Dedifferentiated amniotic fluid mesenchymal stem cell (primary cell): ENCODE measurements at regions not wholly inside any gene's neighbourhood (a gene's known extent, or its start where the extent isn't known, plus 50 kb on each side); places are given as distances from the start of the nearest gene placed in this dataset.
"Not testable (repeated sequence)": the region's sequence is repeated elsewhere in the genome, so short reads cannot be mapped to it uniquely, and the experiment has no call there.

ENCODE experiments used
- DNase-seq: peaks from one replicate; pipeline ENCODE4 v3.0.0-alpha.2; 2016; ENCODE audit errors: extremely low spot score

DNA sequence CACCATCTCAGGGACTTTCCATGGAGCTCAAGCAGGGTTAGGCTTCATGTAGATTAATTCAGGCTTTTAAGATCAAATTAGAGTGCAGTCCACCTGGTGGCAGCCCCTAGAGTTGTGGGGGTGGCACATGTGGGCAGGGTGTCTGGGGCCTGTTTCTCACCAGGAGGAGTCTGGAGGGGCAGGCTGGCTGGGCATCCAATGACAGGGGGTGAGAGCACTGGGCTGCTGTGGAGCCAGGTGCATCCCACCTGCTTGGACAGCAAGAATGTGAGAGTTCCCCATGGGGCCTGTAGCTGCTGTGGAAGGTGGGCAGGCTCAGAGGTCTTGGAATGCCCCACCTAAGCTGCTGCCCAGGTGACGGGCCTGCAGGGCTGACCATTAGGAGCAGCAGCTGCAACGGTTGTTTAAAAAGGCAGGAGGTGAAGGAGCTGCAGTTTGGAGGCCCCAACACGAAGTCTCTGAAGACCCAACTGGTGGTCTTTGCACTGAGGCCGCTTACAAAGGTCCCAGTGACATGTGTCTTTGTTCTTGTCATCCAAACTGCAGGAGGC lies 686.3 kb upstream of the HS6ST1 start:
- no peak for DNase-seq

DNA sequence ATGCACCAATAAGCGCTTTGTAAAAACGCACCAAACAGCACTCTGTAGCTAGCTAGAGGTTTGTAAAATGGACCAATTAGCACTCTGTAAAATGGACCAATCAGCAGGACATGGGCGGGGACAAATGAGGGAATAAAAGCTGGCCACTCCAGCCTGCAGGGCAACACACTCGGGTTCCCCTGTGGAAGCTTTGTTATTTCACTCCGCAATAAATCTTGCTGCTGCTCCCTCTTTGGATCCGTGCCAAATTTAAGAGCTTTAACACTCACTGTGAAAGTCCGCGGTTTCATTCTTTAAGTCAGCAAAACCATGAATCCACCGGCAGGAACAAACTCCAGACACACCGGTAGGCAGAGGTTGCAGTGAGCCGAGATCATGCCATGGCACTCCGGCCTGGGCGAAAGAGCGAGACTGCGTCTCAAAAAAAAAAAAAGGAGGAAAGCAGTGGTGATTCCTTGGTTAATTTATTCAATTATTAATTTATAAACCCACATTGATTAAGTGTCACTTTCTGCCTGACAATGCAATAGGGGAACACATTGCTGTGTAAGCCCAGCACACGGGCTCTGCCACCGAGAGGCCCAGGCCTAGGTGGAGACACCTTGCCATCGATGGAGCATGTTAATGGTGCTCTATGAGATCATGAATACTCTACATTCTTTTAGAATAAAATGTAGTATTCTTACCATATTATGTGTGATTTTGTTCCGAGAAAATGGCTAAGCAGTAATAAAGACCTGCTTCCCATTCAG lies 687.6 kb upstream of the HS6ST1 start:
- DNase-seq: no peak

DNA sequence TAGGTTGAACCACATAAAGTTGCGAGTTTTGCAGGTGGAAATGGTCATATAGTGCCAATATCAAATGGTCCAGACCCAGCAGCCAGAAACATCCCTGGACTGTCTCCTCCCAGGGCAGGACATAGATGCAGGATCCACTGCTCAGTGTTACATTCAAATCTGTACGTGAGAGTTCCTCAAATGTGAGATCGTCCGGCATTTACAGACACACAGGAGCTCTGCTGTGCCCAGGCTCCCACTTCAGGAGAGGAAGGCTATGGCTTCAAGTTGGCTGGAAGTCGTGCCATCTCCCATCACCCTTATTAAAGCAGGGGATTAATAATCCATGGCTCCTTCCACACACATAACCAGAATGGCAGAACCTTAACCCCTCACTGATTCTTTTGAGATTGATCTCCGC lies 688.2 kb upstream of the HS6ST1 start:
- no peak for DNase-seq

DNA sequence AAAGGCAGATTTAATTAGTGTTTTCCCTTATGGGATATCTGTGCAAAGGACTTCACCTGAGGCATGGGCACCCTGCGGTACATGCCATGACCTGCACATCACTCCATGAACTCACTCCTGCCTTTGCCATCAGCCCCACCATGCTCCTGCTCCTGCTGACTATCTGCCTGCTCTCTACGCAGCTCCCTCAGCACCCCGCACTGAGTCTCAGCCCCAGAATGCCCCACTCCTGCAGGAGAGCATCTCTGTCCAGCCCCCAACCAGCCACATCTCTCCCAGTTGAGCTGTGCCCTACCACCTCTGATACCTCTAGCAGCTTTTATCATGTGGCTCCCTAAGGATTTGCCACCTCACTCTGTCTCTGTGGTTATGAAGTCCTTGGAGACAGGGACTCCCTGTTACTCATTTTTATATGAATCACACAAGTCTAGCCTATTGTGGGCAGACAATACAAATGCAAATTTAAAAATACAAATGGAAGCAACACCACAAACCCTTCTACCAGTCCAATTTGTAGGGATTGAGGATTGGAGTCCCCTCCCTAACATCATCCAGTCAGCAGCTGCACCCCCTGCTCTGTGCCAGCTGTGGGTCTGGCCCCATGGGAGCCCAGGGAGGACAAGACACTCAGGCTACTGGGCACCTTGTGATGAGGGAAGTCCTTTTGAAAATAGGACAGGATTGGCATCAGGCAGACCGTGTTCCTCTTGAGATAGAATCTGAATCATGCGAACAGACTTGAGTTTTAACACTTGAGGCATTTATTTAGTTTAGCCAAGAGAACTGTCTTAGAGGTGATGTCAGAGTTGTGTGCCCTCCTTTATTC lies 689.6 kb upstream of the HS6ST1 start:
- no peak for DNase-seq

DNA sequence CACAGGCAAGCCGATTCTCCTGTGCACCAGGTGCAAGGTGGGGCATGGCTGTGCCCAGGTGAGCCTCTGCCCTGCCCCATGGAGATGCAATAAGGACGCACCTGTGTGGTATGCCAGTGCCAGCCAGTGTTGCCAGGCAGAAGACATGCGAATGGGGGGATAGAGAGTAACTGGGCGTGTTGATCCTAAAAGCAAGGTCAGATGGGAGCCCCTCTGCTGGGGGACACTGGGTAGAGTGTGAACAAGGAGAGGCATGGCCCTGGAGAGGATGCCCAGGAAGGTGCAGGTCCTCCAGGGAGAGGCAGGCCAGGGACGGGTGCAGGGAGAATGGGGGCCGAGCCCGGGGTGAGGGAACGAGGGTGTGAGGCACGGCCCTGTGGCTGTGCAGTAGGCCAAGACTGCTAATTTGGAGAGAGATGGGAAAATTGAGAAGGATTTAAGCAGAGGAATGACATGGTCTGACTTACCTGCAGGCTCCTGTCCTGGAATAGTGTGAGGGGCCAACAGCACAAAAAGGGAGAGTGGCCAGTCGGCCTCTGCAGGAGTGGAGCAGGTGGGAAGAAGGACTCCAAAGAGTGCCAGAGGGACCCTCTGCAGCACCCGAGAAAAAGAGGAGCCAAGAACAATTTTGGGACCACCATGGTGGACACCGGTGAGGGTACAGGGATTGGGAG lies 690.4 kb upstream of the HS6ST1 start:
- DNase-seq: no peak

DNA sequence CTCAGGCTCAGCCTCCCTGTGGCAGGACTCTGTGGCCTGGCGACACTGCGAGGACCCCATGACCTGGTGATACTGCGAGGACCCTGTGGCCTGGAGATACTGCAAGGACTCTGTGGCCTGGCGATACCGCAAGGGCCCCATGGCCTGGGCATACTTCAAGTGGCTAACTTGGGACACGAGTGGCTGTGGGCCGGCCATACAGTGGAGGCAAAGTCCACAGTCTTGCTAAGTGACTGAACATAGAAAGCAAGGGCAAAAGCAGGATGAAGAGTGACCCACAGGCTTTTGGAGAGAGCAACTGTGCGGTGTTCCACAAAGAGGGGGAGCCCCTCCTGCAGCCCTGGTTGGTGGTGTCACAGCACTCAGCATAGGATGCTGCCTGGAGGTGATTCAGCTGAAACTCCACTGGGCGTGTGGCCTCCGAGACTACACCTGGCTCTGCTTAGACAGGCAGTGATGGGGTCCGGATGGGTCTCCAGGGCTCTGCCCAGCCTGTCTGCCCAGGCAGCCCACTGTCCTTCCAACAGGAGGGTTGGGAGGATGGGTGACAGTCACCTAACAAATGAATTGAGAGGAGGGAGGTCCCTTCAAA lies 691.0 kb upstream of the HS6ST1 start:
- no peak for DNase-seq

DNA sequence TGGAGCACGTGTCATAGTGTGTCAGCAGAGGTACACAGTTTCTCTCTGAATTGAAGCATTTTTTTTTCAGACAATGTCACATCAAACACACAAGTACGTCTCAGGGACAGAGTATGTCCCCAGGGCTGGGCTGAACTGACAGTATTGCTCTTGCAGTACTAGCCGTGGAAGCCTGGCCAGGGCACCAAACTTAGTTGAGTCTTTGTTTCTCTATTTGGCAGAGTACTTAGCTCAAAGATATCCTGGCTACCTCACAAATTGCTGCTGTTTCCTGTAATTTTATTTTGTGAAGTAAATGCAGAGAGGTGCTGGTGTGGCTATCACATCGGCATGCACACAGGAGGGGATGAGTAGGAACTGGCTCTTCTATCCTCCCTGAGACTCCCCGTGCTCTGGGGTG lies 691.6 kb upstream of the HS6ST1 start:
- DNase-seq: no peak

DNA sequence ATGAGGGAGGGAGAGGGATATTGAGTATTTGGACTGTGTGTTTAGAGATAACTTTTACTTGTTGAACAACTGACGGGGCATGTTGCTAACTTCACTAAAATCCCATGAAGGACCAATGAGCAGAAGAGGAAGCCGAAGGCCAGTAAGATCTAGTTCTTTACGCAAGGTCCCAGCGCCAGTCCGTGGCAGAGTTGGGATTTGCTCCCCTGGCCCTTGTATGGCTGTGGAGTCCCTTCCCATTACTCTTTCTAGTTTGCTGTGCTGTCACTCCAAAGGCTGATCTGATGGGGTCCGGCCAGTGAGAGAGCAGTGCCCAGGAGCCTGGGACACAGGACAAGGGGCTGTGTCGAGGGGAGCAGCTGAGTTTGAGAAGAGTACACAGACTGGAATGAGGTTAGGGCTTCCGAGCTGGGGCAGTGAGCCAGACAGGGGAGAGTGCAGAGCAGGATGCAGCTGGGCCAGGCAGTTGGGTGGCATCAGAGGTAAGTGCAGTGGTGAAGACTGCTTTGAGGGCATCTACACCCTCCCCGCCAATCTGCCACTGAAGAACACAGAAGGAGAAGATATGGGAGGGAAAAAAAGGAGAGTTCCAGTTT lies 692.9 kb upstream of the HS6ST1 start:
- no peak for DNase-seq

DNA sequence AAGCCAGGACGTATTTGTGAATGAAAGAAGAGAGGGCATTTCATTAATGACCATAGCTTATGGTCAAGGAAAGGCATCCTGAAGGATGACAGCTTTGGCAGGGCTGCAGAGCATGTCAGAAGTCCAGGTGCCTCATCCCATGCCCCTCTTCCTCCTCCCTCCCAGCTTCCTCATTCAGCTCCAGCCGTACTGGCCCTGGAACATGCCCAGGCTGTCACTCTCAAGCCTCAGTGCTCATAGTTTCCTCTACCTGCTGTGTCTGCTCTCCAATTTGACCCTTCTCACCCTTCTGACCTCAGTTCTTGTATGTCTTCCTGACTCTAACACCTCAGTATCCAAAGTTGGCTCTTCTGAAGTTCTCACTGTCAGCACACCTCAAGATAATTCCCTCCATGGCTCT lies 695.8 kb upstream of the HS6ST1 start:
- no peak for DNase-seq

DNA sequence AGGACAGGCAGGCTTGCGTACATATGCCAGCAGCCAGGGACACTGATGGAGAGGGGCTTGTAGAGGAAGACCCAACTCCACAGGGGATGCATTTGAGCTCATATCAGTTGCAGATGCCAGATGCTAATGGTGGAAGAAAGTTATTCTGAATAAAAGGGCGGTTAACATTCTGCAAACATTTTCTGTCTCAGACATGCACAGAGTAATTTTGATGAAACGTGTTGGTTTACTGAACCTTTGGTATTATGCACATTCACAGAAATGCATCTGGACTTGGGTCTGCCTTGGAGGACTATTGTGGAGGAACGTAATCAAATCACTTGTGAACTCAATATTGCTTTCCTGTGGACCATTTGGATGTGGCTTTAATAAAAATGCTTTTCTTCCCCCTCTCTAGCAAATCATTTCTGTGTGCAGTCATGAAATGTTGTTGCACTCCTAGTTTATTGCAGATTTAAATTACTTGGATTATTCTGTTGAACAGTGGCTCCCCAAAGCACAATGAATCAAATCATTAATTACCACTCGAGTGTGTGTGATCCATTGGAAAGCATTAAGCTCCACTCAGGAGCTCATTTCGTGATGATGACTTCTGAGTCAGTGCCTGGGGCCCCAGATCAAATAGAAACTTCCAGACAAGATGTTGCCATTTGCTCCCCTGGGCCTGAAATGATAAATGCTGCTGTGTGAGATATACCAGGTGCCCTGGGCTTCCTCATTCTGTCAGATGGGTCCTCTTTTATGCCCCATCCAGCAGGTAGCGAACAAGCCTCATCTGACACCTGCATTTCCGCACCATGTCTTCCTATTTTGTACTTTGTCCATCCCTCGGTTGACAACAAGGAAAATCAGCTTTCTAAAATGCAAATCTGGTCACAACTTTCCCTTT lies 697.0 kb upstream of the HS6ST1 start:
- no peak for DNase-seq

DNA sequence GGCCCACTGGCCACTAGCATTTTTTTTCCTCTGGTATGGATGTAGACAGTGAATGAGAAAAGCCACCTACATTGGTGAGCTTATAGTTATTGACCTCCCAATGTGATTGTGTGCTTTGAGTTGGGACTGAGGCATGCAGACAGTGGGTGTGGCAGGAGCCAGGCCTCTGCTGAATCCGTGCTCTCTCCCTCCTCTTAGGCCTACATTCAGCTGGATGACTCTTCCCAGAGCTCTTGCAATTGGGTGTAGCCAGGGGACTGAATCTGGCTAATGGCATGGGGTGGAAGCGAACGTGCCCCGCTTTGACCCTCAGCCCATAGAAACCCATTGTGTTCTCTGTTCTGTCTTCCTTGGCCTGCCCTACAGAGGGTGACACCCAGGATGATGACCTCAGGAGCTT lies 698.3 kb upstream of the HS6ST1 start:
- DNase-seq: no peak

DNA sequence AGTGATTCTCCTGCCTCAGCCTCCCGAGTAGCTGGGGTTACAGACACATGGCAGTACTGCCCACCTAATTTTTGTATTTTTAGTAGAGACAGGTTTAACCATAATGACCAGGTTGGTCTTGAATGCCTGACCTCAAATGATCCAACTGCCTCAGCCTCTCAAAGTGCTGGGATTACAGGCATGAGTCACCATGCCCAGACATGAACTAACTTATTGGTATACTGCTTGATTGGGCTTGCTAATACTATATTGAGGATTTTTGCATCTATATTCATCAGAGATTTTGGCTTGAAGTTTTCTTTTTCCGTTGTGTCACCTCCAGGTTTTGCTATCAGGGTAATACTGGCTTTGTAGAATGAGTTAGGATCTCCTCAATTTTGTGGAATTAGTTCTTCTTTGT lies 706.1 kb upstream of the HS6ST1 start:
- no peak for DNase-seq

DNA sequence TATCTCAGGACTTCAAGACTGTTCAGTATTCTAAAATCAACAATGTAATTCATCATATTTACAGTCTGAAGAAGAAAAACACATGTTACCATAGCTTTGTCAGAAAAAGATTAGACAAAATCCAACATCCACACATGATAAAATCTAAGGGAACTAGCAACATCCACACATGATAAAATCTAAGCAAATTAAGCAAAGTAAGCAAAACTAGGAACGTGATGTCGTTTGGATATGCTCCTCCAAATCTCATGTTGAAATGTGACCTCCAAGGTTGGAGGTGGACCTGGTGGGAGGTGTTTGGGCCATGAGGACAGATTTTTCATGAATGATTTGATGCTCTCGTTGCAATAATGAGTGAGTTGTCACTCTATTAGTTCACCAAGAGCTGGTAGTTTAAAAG lies 717.3 kb upstream of the HS6ST1 start:
- no peak for DNase-seq

DNA sequence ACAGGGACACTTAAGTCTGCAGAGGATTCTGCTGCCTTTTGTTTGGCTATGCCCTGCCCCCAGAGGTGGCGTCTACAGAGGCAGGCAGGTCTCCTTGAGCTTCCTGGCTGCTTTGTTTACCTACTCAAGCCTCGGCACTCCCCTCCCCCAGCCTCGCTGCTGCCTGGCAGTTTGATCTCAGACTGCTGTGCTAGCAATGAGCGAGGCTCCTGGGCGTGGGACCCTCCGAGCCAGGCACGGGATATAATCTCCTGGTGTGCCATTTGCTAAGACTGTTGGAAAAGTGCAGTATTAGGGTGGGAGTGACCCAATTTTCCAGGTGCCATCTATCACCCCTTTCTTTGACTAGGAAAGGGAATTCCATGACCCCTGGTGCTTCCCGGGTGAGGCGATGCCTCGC lies 725.0 kb upstream of the HS6ST1 start:
- not testable (repeated sequence) for DNase-seq

DNA sequence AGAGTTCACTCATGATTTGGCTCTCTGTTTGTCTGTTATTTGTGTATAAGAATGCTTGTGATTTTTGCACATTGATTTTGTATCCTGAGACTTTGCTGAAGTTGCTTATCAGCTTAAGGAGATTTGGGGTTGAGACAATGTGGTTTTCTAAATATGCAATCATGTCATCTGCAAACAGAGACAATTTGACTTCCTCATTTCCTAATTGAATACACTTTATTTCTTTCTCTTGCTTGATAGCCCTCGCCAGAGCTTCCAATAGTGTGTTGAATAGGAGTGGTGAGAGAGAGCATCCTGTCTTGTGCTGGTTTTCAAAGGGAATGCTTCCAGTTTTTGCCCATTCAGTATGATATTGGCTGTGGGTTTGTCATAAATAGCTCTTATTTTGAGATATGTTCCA lies 727.8 kb upstream of the HS6ST1 start:
- not testable (repeated sequence) for DNase-seq

DNA sequence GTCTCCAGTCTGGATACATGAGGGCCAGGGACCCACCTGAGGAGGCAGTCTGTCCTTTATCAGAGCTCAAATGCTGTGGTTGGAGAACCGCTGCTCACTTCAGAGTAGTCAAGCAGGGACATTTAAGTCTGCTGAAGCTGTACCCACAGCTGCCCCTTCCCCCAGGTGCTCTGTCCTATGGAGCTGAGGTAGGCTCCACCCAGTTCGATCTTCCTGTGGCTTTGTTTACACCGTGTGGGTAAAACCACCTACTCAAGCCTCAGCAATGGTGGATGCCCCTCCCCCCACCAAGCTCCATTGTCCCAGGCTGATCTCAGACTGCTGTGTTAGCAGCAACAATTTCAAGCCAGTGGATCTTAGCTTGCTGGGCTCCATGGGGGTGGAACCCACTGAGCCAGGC lies 731.4 kb upstream of the HS6ST1 start:
- no peak for DNase-seq

DNA sequence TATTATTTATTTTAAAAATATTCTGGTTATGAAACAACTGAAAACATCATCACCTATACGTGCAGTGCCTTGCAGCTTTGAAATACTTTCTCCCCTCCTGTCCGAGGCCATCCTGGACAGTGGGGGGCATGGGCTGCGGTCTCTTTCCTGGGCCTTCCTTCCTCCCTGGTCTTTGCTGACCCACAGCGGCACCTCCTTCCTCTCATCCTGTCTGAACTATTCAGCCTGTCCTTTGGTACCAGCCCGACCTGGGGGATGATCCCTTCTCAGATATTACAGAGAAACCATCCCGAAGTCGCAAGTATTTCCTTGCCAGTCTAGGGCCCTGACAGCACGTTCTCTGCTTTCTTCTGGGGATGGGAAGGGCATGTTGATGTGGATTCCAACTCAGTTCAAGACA lies 736.6 kb upstream of the HS6ST1 start:
- DNase-seq: no peak

DNA sequence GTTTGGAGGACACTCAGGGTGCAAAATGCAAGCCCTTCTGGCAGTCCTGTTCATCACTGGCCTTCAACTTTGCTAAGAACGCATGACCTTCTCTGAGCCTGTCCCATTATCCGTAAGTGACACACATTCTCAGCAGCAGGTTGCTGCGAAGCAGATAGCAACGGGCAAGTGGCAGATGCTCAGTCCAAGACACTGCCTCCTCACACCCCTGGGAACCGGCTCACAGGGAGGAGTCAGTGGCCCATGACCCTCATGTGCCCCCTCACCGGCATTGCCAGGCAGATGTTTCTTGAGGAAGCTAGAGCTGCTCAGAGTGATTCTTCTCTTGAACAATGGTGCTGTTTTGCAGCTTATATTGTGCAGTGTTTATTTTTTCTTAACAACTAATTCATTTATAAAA lies 737.2 kb upstream of the HS6ST1 start:
- DNase-seq: no peak

DNA sequence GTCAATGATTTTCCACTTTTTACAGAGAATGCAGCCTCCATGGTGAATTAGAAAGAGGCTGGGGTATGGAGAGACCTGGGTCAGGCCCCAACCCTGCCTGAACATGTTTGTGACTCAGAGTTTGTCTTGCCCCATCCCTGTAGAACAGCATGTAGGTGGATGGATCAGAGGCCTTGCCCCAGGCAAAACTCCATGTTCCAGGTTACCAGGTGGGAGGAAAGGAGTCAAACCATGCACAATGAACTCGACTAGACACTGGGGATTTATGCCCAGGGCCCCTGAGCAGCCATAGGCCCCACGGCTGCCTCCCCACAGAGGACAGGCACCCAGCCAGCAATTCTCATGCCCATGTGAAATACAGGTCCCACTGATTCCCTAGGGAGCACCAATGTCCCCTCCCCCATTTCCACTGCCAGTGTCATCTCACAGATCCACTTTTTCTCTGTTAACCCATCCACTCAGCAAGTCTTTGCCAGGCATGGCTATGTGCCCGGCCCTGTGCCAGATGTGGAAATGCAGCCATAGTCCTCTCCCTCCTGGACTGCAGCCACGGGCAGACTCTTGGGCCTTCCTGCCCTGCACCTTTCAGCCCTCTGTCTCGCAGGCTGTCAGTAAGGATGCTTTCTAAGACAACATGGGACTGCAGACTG lies 737.8 kb upstream of the HS6ST1 start:
- DNase-seq: no peak

DNA sequence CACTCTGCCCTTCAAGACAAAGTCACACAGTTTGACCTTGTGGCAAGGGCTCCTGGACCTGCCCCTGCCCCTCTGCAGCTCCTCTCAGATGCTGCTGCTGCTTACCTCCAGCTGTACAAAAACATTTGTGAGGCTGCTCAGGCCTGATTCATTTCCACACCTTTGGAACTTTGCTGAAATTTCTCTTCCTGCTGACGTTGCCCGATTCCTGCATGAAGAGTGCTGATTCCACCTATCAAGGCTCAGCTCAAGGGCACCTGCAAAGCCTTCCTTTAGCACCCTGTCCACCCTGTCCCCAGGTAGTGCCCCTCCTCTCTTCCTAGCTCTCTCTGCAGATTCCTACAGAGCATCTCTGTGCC lies 738.3 kb upstream of the HS6ST1 start:
- DNase-seq: no peak
